IPS-NIHi7 (cell line): ENCODE measurements at regions not wholly inside any gene's neighbourhood (a gene's known extent, or its start where the extent isn't known, plus 50 kb on each side); places are given as distances from the start of the nearest gene placed in this dataset.
"Not testable (repeated sequence)": the region's sequence is repeated elsewhere in the genome, so short reads cannot be mapped to it uniquely, and the experiment has no call there.

Experiments
- DNase-seq: peaks from one replicate; pipeline ENCODE4 v3.0.0; 2012; ENCODE audit warnings: mixed read lengths; ENCODE audit errors: extremely low spot score

GRCh38 chr19:34023381-34023780 lies 148.9 kb upstream of the LSM14A start:
- no peak for DNase-seq

GRCh38 chr19:34033880-34034279 lies 138.4 kb upstream of the LSM14A start:
- DNase-seq = no peak

- DNase-seq = no peak
These were observed 137.9 kb upstream of the LSM14A start for GRCh38 chr19:34034318-34034846.

GRCh38 chr19:34041925-34042521 lies 130.3 kb upstream of the LSM14A start:
- peak; percentile 82 for DNase-seq

- DNase-seq = no peak
These were observed 128.3 kb upstream of the LSM14A start for GRCh38 chr19:34044021-34044420.

GRCh38 chr19:34049944-34050343 lies 122.4 kb upstream of the LSM14A start:
- no peak for DNase-seq

- not testable (repeated sequence) for DNase-seq
These were observed 121.9 kb upstream of the LSM14A start for GRCh38 chr19:34050430-34050829.

GRCh38 chr19:34051255-34051654 lies 121.0 kb upstream of the LSM14A start:
- DNase-seq = no peak

GRCh38 chr19:34057155-34057554 lies 115.1 kb upstream of the LSM14A start:
- DNase-seq = no peak

GRCh38 chr19:34066007-34066643 lies 106.2 kb upstream of the LSM14A start:
- no peak for DNase-seq

- DNase-seq = no peak
These were observed 104.4 kb upstream of the LSM14A start for GRCh38 chr19:34067861-34068271.

- DNase-seq = no peak
These were observed 96.6 kb upstream of the LSM14A start for GRCh38 chr19:34075661-34076091.

- peak; percentile 53 for DNase-seq
These were observed 89.8 kb upstream of the LSM14A start for GRCh38 chr19:34082289-34083077.

GRCh38 chr19:34084396-34085145 lies 87.7 kb upstream of the LSM14A start:
- DNase-seq = no peak

GRCh38 chr19:34085336-34085735 lies 87.0 kb upstream of the LSM14A start:
- no peak for DNase-seq

GRCh38 chr19:34088292-34088691 lies 84.0 kb upstream of the LSM14A start:
- DNase-seq = no peak

GRCh38 chr19:34089566-34089965 lies 82.7 kb upstream of the LSM14A start:
- DNase-seq = no peak

- no peak for DNase-seq
These were observed 77.3 kb upstream of the LSM14A start for GRCh38 chr19:34094960-34095359.

- DNase-seq = not testable (repeated sequence)
These were observed 76.9 kb upstream of the LSM14A start for GRCh38 chr19:34095411-34095810.

- DNase-seq = peak; percentile 57
These were observed 76.0 kb upstream of the LSM14A start for GRCh38 chr19:34096020-34096915.

- DNase-seq = no peak
These were observed 68.2 kb upstream of the LSM14A start for GRCh38 chr19:34104096-34104495.
